Left hindlimb (tissue), 1 donor: ENCODE measurements at regions not wholly inside any gene's neighbourhood (a gene's known extent, or its start where the extent isn't known, plus 50 kb on each side); places are given as distances from the start of the nearest gene placed in this dataset.
"Not testable (repeated sequence)": the region's sequence is repeated elsewhere in the genome, so short reads cannot be mapped to it uniquely, and the experiment has no call there.

Experiments
- DNase-seq: peaks from one replicate; pipeline ENCODE4 v3.0.0-alpha.2; 2018

GRCh38 chr10:30196559-30196958 lies 137.2 kb upstream of the JCAD start:
- not testable (repeated sequence) for DNase-seq

DNA sequence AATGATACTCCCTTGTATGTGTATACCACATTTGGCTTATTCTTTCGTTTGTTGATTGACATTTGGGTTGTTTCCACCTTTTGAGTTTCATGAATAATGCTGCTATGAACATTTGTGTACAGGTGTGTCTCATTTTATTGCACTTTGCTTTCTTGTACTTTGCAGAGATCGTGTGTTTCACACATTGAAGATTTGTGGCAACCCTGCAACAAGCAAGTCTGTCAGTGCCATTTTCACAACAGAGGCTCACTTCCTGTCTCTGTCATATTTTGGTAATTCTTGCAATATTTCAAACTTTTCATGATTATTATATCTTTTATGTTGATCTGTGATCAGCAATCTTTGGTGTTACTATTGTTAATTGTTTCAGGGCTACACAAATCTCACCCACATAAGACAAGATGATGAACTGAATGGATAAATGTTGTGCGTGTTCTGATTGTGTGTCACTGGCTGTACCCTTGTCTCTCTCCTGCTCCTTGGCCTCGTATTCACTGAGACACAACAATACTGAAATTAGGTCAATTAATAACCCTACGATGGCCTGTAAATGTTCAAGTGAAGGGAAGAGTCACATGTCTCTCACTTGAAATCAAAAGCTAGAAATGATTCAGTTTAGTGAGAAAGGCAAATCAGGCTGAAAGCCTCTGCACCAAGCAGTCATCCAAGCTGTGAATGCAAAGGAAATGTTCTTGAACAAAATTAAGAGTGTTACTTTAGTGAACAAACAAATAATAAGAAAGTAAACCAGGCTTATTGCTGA lies 133.6 kb upstream of the JCAD start:
- DNase-seq: no peak

GRCh38 chr10:30190577-30191552 lies 131.5 kb upstream of the JCAD start:
- DNase-seq: no peak

GRCh38 chr10:30189238-30189580 lies 129.8 kb upstream of the JCAD start:
- no peak for DNase-seq

GRCh38 chr10:30188556-30189237 lies 129.3 kb upstream of the JCAD start:
- DNase-seq: no peak

DNA sequence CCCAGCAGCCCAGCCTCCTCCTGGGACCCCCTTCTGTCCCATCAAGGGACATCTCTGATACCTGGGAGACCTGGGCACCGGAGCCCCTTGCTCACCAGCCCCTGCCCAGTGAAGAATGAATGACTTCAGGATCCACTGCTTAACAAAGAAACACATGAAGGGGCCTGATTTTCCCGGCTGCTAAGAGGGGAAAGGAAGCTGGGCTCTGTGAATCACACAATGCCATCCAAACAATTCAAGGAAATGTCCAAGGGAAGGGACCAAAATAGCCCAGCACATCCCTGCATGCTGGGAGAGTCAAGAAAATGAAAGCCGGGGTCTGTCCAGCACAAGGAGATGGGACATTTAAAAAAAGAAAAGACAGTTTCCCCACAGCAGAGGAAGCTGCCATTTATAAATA lies 128.7 kb upstream of the JCAD start:
- no peak for DNase-seq

DNA sequence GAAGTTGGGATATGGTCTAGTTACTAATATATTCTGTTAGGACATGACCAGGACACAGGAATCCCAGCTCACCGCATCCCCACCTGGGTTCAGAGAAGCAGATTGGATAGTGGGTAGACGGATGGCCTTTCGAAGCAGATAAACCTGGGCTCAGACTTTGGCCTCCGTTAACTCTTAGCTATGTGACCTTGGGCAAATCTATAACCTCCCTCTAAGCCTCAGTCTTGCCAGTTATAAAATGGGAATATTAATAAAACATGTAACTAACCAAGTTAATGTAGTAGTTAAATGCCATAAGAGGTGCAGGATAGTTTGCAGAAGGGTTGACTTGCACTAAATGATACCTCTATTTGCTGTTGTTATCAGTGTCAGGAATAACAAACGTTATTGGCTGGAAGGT lies 127.6 kb upstream of the JCAD start:
- DNase-seq: no peak

DNA sequence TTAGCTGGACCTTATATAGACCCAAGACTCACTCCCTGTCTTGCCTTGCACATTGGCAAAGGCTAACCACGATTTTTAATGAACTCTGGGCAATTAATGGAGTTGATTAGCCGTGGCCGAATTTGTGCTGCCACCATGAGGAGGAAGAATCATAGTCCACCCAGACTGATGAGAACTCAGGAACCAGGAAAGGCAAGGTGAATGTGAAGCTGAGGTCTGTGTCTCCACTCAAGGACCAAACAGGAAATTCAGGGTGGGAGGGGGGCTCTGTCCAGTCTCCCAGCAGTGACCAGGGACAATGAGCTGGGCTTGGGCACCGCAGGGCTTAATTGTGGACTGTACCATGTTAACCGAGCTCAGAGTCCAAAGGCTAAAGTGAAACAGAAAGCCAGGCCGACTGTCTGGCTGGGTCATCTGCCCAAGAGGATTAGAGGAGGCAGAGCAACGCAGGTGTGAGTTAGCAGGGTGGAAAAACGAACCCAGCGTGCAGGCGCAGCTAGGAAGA lies 127.0 kb upstream of the JCAD start:
- DNase-seq: no peak

DNA sequence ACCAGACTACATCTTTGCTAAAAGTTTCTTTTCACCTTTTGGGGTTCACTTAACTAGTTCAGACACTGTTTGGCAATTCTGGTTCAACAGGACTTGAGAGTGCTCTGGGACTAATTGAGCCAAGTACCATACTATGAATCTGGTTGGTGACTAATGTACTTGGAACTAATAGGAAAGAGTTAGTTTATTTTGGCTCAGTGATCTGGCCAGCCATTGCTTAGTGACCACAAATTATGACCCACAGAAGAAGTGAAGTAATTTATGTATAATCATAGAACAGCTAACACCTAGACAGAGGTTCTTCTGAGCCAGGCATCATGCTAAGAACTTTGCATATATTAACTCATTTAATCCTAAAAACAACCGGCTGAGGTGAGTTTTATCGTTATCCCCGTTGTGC lies 126.5 kb upstream of the JCAD start:
- DNase-seq: no peak

DNA sequence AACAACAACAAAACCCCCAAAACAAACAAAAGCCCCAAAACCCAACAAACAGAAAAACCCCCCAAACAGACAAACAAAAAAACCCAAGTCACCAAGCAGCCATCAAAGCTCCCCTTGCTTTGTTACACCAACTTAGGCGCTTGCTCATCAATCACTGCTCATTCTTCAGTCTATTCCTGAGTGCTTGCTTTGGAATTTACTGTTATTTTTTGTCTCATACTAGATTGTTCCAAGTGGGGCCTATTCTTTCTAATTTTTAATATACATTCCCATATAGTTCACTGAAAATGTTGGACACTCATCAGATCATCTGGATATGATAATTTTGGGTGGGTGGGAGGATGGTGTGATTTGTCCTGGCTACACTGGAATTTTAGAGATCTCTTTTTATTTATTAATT lies 126.0 kb upstream of the JCAD start:
- DNase-seq: no peak

DNA sequence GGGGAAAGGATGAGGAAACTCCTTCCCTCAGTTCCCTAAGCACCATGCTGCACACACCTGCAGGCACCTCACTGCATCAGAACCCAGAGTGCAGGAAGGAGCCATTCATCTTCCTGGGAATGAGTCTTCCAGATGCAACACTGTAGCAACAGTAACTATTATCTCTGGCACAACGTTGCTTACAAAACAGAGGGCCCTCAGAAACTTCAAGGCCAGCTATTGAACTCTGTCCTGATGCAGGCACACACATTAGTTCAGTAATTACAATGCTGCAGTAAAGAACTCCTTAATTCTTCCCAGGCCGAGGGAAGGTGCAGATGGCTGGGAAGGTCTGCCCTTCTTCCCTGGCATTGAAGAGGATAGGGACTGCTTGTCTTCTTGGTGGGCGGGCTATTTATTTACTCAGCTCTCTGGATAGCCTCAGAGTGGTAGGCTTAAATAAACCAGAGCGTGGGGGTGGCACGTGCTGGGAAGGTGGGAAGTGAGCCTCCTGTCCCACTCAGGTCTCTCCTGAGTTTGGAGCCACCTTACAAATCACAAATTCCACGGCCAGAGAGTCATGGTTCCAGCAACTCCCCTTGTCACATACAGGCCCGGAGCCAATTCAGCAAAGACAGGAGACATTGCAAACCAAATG lies 125.1 kb upstream of the JCAD start:
- no peak for DNase-seq

DNA sequence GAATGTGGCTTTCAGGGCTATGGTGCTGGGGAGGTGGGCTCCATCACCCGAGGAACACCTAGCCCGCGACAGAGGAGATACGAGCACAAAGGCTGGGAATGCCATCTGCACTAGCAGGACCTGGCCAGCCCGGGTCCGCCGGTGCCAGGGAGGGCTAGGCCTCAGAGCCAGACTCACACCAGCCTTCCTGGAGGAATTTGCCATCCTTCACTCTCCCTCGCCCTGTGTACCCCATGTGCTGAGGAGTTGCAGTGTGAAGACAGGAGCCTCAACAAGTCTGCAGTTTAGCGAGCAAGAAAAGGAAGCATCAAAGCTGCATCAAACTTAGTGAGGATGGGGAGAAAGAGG lies 123.6 kb upstream of the JCAD start:
- no peak for DNase-seq

GRCh38 chr10:30182191-30183054 lies 123.0 kb upstream of the JCAD start:
- DNase-seq: peak; percentile 88

DNA sequence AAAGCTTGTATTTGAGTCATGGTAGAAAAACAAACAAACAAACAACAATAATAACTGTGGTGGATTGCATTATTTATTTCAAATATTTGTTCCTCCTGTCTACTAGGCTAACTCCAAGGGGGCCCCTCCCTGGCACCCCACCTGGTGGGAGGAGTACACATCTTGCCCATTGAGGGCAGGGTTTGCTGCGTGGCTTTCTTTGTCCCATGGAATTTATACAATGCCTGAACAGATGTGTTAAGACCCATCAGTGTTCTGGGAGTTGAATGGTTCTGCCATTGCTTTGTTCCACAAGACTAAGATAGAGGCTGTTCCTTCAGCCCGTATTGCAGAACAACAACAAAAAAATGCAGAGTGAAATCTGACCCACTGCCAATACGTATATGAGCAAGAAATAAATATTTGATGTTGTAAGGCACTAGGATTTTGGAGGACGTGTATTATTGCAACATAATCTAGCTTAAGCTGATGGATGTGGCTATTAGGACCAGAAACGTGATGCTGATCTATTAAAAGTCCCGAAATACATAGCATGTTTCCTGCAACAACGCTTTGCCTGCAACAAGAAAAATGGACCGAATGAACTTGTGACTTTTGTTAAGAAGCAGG lies 119.1 kb upstream of the JCAD start:
- DNase-seq: no peak

- no peak for DNase-seq
These were observed 117.6 kb upstream of the JCAD start for GRCh38 chr10:30176776-30177533.

GRCh38 chr10:30176182-30176581 lies 116.8 kb upstream of the JCAD start:
- DNase-seq: no peak

DNA sequence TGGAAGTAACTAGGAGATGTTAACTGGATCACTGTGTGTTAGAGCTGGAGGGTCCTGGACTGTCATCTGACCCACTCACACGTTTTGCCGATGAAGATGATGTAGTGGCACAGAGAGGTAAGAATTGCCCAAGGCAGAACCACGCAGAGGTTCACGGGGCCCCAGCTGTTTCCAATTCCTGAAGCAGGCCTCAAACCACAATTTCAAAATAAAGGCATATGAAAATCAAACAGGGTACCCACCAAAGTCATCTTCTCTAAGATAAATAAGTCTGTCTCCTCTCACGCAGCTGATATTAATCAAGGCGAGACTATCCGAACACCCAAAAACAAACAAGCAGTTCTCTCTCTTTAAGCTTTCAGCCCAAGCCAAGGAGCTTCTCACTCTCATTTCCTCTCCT lies 113.3 kb upstream of the JCAD start:
- no peak for DNase-seq

DNA sequence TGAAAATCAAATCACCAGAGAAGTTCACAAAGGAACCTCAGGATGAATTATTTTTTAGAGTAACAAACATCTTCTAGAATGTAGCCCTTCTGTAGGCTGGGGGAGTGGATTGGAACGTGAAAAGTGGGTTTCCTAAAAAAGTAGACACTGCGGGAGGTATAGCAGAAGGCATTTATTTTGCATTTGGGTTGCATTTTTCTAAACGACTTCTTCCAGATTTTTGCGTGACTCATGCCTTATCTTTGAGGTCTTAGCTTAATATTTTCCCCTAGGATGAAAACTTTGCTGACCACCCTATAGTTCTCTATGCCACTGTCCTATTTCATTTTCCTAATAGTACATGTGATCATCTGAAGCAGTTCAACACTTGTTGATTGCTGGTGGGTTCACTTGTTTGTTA lies 112.7 kb upstream of the JCAD start:
- no peak for DNase-seq

DNA sequence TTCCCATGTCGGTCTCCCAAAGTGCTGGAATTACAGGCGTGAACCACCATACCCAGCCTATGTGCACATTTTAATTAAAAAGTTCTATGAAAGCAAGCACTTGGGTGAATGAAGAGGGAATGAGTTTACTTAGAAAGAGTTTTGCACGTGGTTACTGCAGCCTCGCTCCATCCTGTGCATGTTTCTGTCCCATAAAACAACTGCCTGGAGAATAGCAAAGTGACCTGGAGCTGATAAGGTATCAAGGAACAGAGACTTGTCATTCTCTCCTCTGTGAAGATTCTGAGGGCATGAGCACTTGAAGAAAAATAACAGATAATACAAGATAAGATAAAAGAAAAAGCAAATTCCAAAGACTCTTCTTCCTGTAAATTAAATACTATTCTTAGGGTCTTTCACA lies 112.2 kb upstream of the JCAD start:
- no peak for DNase-seq

GRCh38 chr10:30170814-30171213 lies 111.4 kb upstream of the JCAD start:
- no peak for DNase-seq

DNA sequence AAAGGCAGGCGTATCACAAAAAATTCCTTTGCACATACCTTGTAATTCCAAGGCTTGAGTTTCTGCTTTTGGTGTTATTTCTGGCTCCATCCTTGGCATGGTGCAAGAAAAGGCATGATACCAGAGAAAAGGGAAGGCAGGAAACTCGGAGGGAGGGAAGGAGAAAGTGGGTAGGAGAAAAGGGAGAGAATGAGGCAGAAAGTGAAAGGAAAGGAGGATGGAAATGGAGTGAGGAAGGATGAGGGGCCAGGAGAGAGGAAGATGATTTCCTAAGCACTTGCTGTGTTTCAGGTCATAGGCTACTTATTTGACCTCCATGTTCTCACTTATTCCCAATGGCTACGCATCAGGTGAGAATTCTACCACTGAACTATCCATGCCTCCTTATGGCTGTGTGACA lies 110.8 kb upstream of the JCAD start:
- no peak for DNase-seq
